SK-N-SH (cell line): ENCODE measurements at regions not wholly inside any gene's neighbourhood (a gene's known extent, or its start where the extent isn't known, plus 50 kb on each side); places are given as distances from the start of the nearest gene placed in this dataset.

Source experiments
- CTCF ChIP-seq: fragments of 200-600 bp; sonication (generic); IDR thresholded peaks from 2 replicates; pipeline ENCODE4 v1.6.1; 2017; ENCODE audit warnings: antibody characterized with exemption, mild to moderate bottlenecking, moderate library complexity
- MAX ChIP-seq: IDR thresholded peaks from 2 replicates; pipeline ENCODE4 v1.4.0; 2012; ENCODE audit warnings: low read depth
- SIN3A ChIP-seq: IDR thresholded peaks from 2 replicates; pipeline ENCODE4 v1.6.1; 2012; ENCODE audit warnings: low read depth, mild to moderate bottlenecking, low read length, moderate library complexity, borderline replicate concordance
- SMC3 ChIP-seq: IDR thresholded peaks from 2 replicates; pipeline ENCODE4 v1.6.1; 2012; ENCODE audit warnings: low read depth, low read length, improper control_type of control experiment

- no peak for TF ChIP-seq CTCF
- no peak for TF ChIP-seq SMC3
- no peak for TF ChIP-seq SIN3A
- TF ChIP-seq MAX, result no peak
Observed at GRCh38 chr12:91261820-91262676, 79.4 kb upstream of the DCN start.
